Stimulated activated CD4-positive, alpha-beta T cell treated with anti-CD3 and anti-CD28 coated beads, Interleukin-15, amount 100 ng/mL, for 24 hours (primary cell): ENCODE measurements at regions not wholly inside any gene's neighbourhood (a gene's known extent, or its start where the extent isn't known, plus 50 kb on each side); places are given as distances from the start of the nearest gene placed in this dataset.

Experiments used
- DNase-seq: peaks from one replicate; pipeline ENCODE4 v3.0.0-alpha.2; 2020

- no peak for DNase-seq
Measured at GRCh38 chr17:73787076-73788059, 143.1 kb upstream of the SDK2 start.

- DNase-seq = no peak
Measured at GRCh38 chr17:73788111-73788510, 143.9 kb upstream of the SDK2 start.

- no peak for DNase-seq
Measured at GRCh38 chr17:73791121-73791520, 146.9 kb upstream of the SDK2 start.

- DNase-seq = no peak
Measured at GRCh38 chr17:73791631-73792030, 147.4 kb upstream of the SDK2 start.

GRCh38 chr17:73792994-73793393 is 148.7 kb upstream of the SDK2 start:
- no peak for DNase-seq

GRCh38 chr17:73794336-73794735 is 150.1 kb upstream of the SDK2 start:
- no peak for DNase-seq

- DNase-seq = no peak
Measured at GRCh38 chr17:73795730-73796129, 151.5 kb upstream of the SDK2 start.

GRCh38 chr17:73797594-73798110 is 153.4 kb upstream of the SDK2 start:
- DNase-seq = no peak

- DNase-seq = no peak
Measured at GRCh38 chr17:73798111-73798748, 154.0 kb upstream of the SDK2 start.

GRCh38 chr17:73799096-73799495 is 154.9 kb upstream of the SDK2 start:
- DNase-seq = no peak

- DNase-seq = no peak
Measured at GRCh38 chr17:73799781-73800627, 155.8 kb upstream of the SDK2 start.

GRCh38 chr17:73800893-73801292 is 156.6 kb upstream of the SDK2 start:
- no peak for DNase-seq

GRCh38 chr17:73801455-73802100 is 157.3 kb upstream of the SDK2 start:
- DNase-seq = no peak

GRCh38 chr17:73802314-73802713 is 158.1 kb upstream of the SDK2 start:
- DNase-seq = no peak

- DNase-seq = no peak
Measured at GRCh38 chr17:73802871-73803270, 158.6 kb upstream of the SDK2 start.

GRCh38 chr17:73803964-73804435 is 159.8 kb upstream of the SDK2 start:
- DNase-seq = no peak

GRCh38 chr17:73806768-73807167 is 162.5 kb upstream of the SDK2 start:
- DNase-seq = no peak

GRCh38 chr17:73813201-73813600 is 169.0 kb upstream of the SDK2 start:
- no peak for DNase-seq

- no peak for DNase-seq
Measured at GRCh38 chr17:73814075-73814474, 169.8 kb upstream of the SDK2 start.

- DNase-seq = no peak
Measured at GRCh38 chr17:73815474-73815873, 171.2 kb upstream of the SDK2 start.

- no peak for DNase-seq
Measured at GRCh38 chr17:73819440-73820395, 175.5 kb upstream of the SDK2 start.
